HepG2 (cell line): ENCODE measurements at regions not wholly inside any gene's neighbourhood (a gene's known extent, or its start where the extent isn't known, plus 50 kb on each side); places are given as distances from the start of the nearest gene placed in this dataset.

Experiments used
- ASH2L ChIP-seq: fragments of 300-600, 200-600 bp; sonication (generic); IDR thresholded peaks from 2 replicates; pipeline ENCODE4 v1.7.0; 2017; ENCODE audit warnings: low read depth, mild to moderate bottlenecking, moderate library complexity, mixed read lengths, low read length; ENCODE audit not compliant: insufficient read length
- ATF1 ChIP-seq: IDR thresholded peaks from 2 replicates; pipeline ENCODE4 v1.6.1; 2016; ENCODE audit warnings: mild to moderate bottlenecking, control low read depth
- CHCHD3 ChIP-seq: sonication (generic); formaldehyde crosslinking; IDR thresholded peaks from 2 replicates; pipeline ENCODE4 v1.8.0; 2022; ENCODE audit warnings: mild to moderate bottlenecking, missing genetic modification reagents, moderate library complexity
- IKZF4 ChIP-seq: sonication (generic); formaldehyde crosslinking; IDR thresholded peaks from 2 replicates; pipeline ENCODE4 v1.5.1; 2020; ENCODE audit warnings: borderline replicate concordance, mild to moderate bottlenecking, low read depth, missing genetic modification reagents; ENCODE audit errors: not compliant biosample characterization
- NCOA2 ChIP-seq: sonication (generic); formaldehyde crosslinking; IDR thresholded peaks from 2 replicates; pipeline ENCODE4 v1.8.0; 2022; ENCODE audit warnings: inconsistent platforms
- PBX3 ChIP-seq: sonication (generic); formaldehyde crosslinking; IDR thresholded peaks from 2 replicates; pipeline ENCODE4 v1.8.1; 2023; ENCODE audit warnings: missing genetic modification reagents, inconsistent platforms, borderline replicate concordance
- SAFB2 ChIP-seq: sonication (generic); formaldehyde crosslinking; IDR thresholded peaks from 2 replicates; pipeline ENCODE4 v1.5.1; 2020; ENCODE audit warnings: missing genetic modification reagents, low read depth, mild to moderate bottlenecking, borderline replicate concordance
- ZNF431 ChIP-seq: sonication (generic); formaldehyde crosslinking; IDR thresholded peaks from 2 replicates; pipeline ENCODE4 v1.9.0; 2022; ENCODE audit warnings: missing genetic modification reagents, low read depth, mild to moderate bottlenecking, borderline replicate concordance
- ZNF766 ChIP-seq: sonication (generic); formaldehyde crosslinking; IDR thresholded peaks from 2 replicates; pipeline ENCODE4 v1.5.0; 2020; ENCODE audit warnings: missing genetic modification reagents, borderline replicate concordance
- TF ChIP-seq, protein P1 (sequence below): sonication (generic); formaldehyde crosslinking; IDR thresholded peaks from 2 replicates; pipeline ENCODE4 v1.5.0; 2020; ENCODE audit warnings: missing genetic modification reagents
- TF ChIP-seq, protein P2 (sequence below): IDR thresholded peaks from 2 replicates; pipeline ENCODE4 v1.6.1; 2016; ENCODE audit warnings: low read depth, control low read depth

DNA sequence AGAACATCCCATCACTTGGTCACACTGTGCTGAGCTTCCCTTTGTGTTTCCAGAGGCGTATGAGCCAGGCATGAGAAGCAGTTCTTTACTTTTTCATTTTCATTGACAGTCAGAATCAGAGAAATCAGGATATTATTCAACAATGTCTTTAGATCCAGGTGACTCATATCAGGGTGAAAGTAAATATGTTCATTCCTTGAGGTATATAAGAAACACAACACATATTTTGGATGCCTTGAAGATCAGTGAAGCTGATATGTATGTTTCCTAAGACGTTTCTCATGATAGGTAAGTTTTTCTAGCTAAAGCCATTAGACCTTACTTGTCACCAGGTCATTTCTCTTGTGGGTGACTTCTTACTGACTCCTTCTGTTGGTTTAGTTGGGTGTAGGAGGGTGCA lies 505.6 kb downstream of the CDH26 start (continued):
- TF ChIP-seq, protein P1, sequence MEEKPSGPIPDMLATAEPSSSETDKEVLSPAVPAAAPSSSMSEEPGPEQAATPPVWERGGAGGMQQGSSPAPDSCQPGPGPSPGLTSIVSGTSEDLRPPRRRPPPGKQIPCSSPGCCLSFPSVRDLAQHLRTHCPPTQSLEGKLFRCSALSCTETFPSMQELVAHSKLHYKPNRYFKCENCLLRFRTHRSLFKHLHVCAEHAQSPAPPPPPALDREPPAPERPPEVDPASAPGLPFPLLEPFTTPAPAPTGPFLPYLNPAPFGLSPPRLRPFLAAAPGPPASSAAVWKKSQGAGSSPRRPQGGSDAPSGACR (CRISPR knock-in tag): no peak
- no peak for TF ChIP-seq CHCHD3 (CRISPR knock-in tag)
- TF ChIP-seq ASH2L: no peak
- TF ChIP-seq ZNF431 (CRISPR knock-in tag): no peak
- TF ChIP-seq PBX3 (CRISPR knock-in tag): no peak
- TF ChIP-seq NCOA2: no peak
- TF ChIP-seq ZNF766 (CRISPR knock-in tag): no peak
- TF ChIP-seq ATF1 (CRISPR knock-in tag): no peak
- TF ChIP-seq, protein P2, sequence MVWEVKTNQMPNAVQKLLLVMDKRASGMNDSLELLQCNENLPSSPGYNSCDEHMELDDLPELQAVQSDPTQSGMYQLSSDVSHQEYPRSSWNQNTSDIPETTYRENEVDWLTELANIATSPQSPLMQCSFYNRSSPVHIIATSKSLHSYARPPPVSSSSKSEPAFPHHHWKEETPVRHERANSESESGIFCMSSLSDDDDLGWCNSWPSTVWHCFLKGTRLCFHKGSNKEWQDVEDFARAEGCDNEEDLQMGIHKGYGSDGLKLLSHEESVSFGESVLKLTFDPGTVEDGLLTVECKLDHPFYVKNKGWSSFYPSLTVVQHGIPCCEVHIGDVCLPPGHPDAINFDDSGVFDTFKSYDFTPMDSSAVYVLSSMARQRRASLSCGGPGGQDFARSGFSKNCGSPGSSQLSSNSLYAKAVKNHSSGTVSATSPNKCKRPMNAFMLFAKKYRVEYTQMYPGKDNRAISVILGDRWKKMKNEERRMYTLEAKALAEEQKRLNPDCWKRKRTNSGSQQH (CRISPR knock-in tag): no peak
- TF ChIP-seq SAFB2 (CRISPR knock-in tag): no peak
- no peak for TF ChIP-seq IKZF4 (CRISPR knock-in tag)
- TF ChIP-seq, all 625 proteins: peak for 0
